SK-N-SH (cell line): ENCODE measurements at regions not wholly inside any gene's neighbourhood (a gene's known extent, or its start where the extent isn't known, plus 50 kb on each side); places are given as distances from the start of the nearest gene placed in this dataset.

Experiments used
- CTCF ChIA-PET: fragments of 300-600, 350-600 bp; formaldehyde crosslinking; extraction: SDS; loops from one replicate; lab custom pipeline; 2021; lab: Yijun Ruan, JAX
- POLR2A ChIA-PET: fragments of 350-600 bp; sonication (Branson Sonifier 250); formaldehyde crosslinking; extraction: SDS; loops from one replicate; lab custom pipeline; 2020; ENCODE audit warnings: antibody characterized with exemption, inconsistent platforms; lab: Yijun Ruan, JAX
- DNase-seq: peaks from one replicate; pipeline ENCODE4 v3.0.0; 2012
- H2AFZ ChIP-seq: fragments of 200-600 bp; sonication (generic); 2 replicates; pipeline ENCODE4 v1.8.1; 2016; ENCODE audit warnings: antibody characterized with exemption, mild to moderate bottlenecking, low read depth
- H3F3A ChIP-seq: fragments of 200-600 bp; sonication (generic); replicated peaks from 2 replicates; pipeline ENCODE3; 2016; ENCODE audit warnings: antibody characterized with exemption, mild to moderate bottlenecking; ENCODE audit not compliant: insufficient read depth
- H3K27ac ChIP-seq, 2 experiments: fragments of 200-500 bp in 1 of 2; fragments of 200-600 bp in 1 of 2; sonication (Bioruptor generic) in 1 of 2; sonication (generic), shearing (Covaris generic) in 1 of 2; 2 replicates each; pipeline versions ENCODE4 v1.5.1 to v1.6.1; 2014 to 2016; ENCODE audit warnings: low read depth in 2 of 2, inconsistent platforms in 1 of 2, low read length in 1 of 2, mild to moderate bottlenecking in 1 of 2, mixed read lengths in 1 of 2
- H3K27me3 ChIP-seq: fragments of 200-600 bp; sonication (generic), shearing (Covaris generic); 2 replicates; pipeline ENCODE4 v1.6.1; 2016; ENCODE audit warnings: mixed run types; ENCODE audit not compliant: insufficient read depth
- H3K36me3 ChIP-seq, 2 experiments: fragments of 200-500 bp in 1 of 2; fragments of 200-600 bp in 1 of 2; sonication (Bioruptor generic) in 1 of 2; sonication (generic) in 1 of 2; replicated peaks in 1 of 2; 2 replicates each; pipeline versions ENCODE3 to v1.5.1; 2014 to 2016; ENCODE audit warnings: low read length in 1 of 2, mild to moderate bottlenecking in 1 of 2; ENCODE audit not compliant: insufficient read depth in 2 of 2, control insufficient read depth in 1 of 2
- H3K4me1 ChIP-seq, 2 experiments: fragments of 200-500 bp in 1 of 2; fragments of 200-600 bp in 1 of 2; sonication (Bioruptor generic) in 1 of 2; sonication (generic), shearing (Covaris generic) in 1 of 2; 2 replicates each; pipeline versions ENCODE4 v1.5.1 to v1.6.1; 2014 to 2016; ENCODE audit warnings: low read depth in 1 of 2, low read length in 1 of 2, mixed run types in 1 of 2; ENCODE audit not compliant: insufficient read depth in 2 of 2, control insufficient read depth in 1 of 2
- H3K4me2 ChIP-seq: fragments of 200-600 bp; sonication (generic), shearing (Covaris generic); 2 replicates; pipeline ENCODE4 v1.6.1; 2017; ENCODE audit warnings: mixed run types
- H3K4me3 ChIP-seq, 2 experiments: fragments of 200-500 bp in 1 of 2; fragments of 200-600 bp in 1 of 2; sonication (Bioruptor generic) in 1 of 2; sonication (generic), shearing (Covaris generic) in 1 of 2; 2 replicates each; pipeline versions ENCODE4 v1.5.1 to v1.8.1; 2014 to 2016; ENCODE audit warnings: low read depth in 2 of 2, inconsistent platforms in 1 of 2, low read length in 1 of 2, mild to moderate bottlenecking in 1 of 2, mixed read lengths in 1 of 2, moderate library complexity in 1 of 2
- H3K79me2 ChIP-seq: fragments of 200-600 bp; sonication (generic); 2 replicates; pipeline ENCODE4 v1.8.1; 2017; ENCODE audit warnings: mild to moderate bottlenecking; ENCODE audit not compliant: insufficient read depth
- H3K9ac ChIP-seq: fragments of 200-600 bp; sonication (generic); 2 replicates; pipeline ENCODE4 v1.6.1; 2017; ENCODE audit warnings: mixed run types
- H3K9me2 ChIP-seq: fragments of 200-600 bp; sonication (generic); 2 replicates; pipeline ENCODE4 v1.6.1; 2017; ENCODE audit warnings: mixed run types
- H3K9me3 ChIP-seq: fragments of 200-600 bp; sonication (generic); 2 replicates; pipeline ENCODE4 v1.6.1; 2017; ENCODE audit warnings: mixed run types, mild to moderate bottlenecking, moderate library complexity
- H4K20me1 ChIP-seq: fragments of 200-600 bp; sonication (generic); 2 replicates; pipeline ENCODE4 v1.6.1; 2017; ENCODE audit warnings: mild to moderate bottlenecking, mixed run types; ENCODE audit not compliant: insufficient read depth
- CHD2 ChIP-seq: fragments of 150-350 bp; IDR thresholded peaks from 2 replicates; pipeline ENCODE4 v1.6.1; 2018; ENCODE audit warnings: low read length; ENCODE audit not compliant: partially characterized antibody
- EP300 ChIP-seq, 2 experiments: IDR thresholded peaks; 2 replicates each; pipeline versions ENCODE4 v1.4.0 to v1.6.1; 2012; ENCODE audit warnings: borderline replicate concordance in 1 of 2, low read depth in 1 of 2, low read length in 1 of 2
- FOXJ3 ChIP-seq: sonication (generic); formaldehyde crosslinking; IDR thresholded peaks from 2 replicates; pipeline ENCODE4 v1.5.1; 2020; ENCODE audit warnings: mild to moderate bottlenecking, missing genetic modification reagents
- GABPA ChIP-seq: IDR thresholded peaks from 2 replicates; pipeline ENCODE4 v1.4.0; 2012; ENCODE audit warnings: low read depth, mild to moderate bottlenecking
- GATA2 ChIP-seq: sonication (generic); formaldehyde crosslinking; IDR thresholded peaks from 2 replicates; pipeline ENCODE4 v1.5.0; 2020; ENCODE audit warnings: mild to moderate bottlenecking, missing genetic modification reagents
- MEF2A ChIP-seq: IDR thresholded peaks from 2 replicates; pipeline ENCODE4 v1.4.0; 2012; ENCODE audit warnings: low read depth, borderline replicate concordance
- MXI1 ChIP-seq: IDR thresholded peaks from 2 replicates; pipeline ENCODE4 v1.6.1; 2012; ENCODE audit warnings: mild to moderate bottlenecking, low read depth, low read length, improper control_type of control experiment
- NRF1 ChIP-seq: IDR thresholded peaks from 2 replicates; pipeline ENCODE4 v1.6.1; 2012; ENCODE audit warnings: low read depth, mild to moderate bottlenecking, low read length
- RAD21 ChIP-seq: IDR thresholded peaks from 2 replicates; pipeline ENCODE4 v1.6.1; 2012; ENCODE audit warnings: mild to moderate bottlenecking, low read length
- RCOR1 ChIP-seq: fragments of 150-350 bp; IDR thresholded peaks from 2 replicates; pipeline ENCODE4 v1.6.1; 2017; ENCODE audit warnings: antibody characterized with exemption, low read length
- SMC3 ChIP-seq: IDR thresholded peaks from 2 replicates; pipeline ENCODE4 v1.6.1; 2012; ENCODE audit warnings: low read depth, low read length, improper control_type of control experiment
- TAF1 ChIP-seq: IDR thresholded peaks from 2 replicates; pipeline ENCODE4 v1.6.1; 2012; ENCODE audit warnings: low read depth, mild to moderate bottlenecking, low read length, moderate library complexity, borderline replicate concordance
- TCF12 ChIP-seq: IDR thresholded peaks from 2 replicates; pipeline ENCODE4 v1.4.0; 2012
- YY1 ChIP-seq: IDR thresholded peaks from 2 replicates; pipeline ENCODE4 v1.4.0; 2012; ENCODE audit warnings: low read depth, mild to moderate bottlenecking
- WGBS: methylation state at CpG from one replicate; pipeline ENCODE4 v1.1.6; 2017; ENCODE audit warnings: low lambda C conversion rate; 5-methylcytosine and 5-hydroxymethylcytosine counted together
- TF ChIP-seq, protein P1 (sequence below): IDR thresholded peaks from 2 replicates; pipeline ENCODE4 v1.4.0; 2012; ENCODE audit warnings: low read depth

DNA sequence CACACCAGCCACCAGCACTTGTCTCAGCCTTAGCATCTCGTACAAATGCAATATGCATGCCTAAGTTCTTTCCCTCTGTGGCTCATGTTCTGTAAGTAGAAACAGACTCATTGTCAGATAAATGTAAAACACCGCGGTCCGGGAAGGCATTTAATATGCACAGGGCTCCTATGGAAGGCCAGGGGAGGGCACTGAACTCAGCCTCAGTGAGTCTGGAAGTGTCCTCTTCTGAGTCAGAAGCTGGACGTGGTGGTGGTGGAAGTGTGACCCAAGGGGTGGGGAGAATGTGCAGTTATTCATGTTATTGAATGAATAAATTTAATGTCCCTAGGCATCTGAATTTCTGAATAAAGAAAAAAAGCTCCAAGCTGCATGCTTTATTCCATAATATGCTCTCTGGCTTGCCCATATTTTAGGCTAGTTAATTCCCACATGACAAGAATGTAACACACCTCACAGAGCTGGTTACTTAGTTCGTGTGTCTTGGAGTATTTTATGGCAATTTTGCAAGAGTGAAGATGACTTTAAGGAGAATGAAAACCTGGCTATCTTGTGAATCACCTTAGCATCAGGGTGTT, 193.1 kb upstream of the GATB start:
- DNase-seq: no peak
- WGBS: 43% methylated on average over 6 of the region's 6 CpGs
- Histone ChIP-seq H3K36me3 (no peaks in the 10 kb centered on the region), H3F3A (no peaks in the 10 kb centered on the region), H3K9ac (no peak overlapping the region), H3K9me2 (no peaks in the 10 kb centered on the region), H3K27me3 (no peaks in the 10 kb centered on the region), H4K20me1 (no peaks in the 10 kb centered on the region), H3K79me2 (no peaks in the 10 kb centered on the region), H2AFZ (no peak overlapping the region), H3K27ac (no peak overlapping the region), H3K4me3 (no peak overlapping the region), H3K4me1 (peaks cover 0 to 2% of the 10 kb centered on the region in 2 experiments; a peak in 1 of 4 replicates), H3K4me2 (no peak overlapping the region), H3K9me3 (no peaks in the 10 kb centered on the region)
- POLR2A ChIA-PET: no interaction called here
- CTCF ChIA-PET: no interaction called here
- no peak for TF ChIP-seq YY1
- TF ChIP-seq, protein P1, sequence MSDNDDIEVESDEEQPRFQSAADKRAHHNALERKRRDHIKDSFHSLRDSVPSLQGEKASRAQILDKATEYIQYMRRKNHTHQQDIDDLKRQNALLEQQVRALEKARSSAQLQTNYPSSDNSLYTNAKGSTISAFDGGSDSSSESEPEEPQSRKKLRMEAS: no peak
- no peak for TF ChIP-seq GATA2
- TF ChIP-seq TAF1: no peak
- no peak for TF ChIP-seq TCF12
- TF ChIP-seq NRF1: no peak

DNA sequence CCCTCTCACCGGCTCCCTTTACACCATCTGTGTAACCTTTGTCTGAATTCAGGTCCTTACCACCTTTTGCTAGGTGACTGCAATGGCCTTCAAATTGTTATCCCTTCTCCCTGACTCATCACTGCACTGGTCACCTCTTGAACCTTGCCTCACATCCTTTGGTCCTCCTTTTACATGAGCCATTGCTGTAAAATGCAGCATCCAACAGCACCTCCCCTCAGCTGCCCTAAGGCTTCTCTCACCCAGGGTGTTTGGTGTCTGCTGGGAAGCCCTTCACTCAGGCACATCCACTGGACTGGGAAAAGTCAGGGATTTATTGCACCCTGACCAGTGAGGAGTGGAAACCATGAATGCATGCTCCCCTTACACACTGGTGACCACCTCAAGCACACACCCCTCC, 192.5 kb upstream of the GATB start:
- 59% methylated on average over 1 of the region's 1 CpG for WGBS
- Histone ChIP-seq H3K4me3 (no peak overlapping the region), H3K9me2 (no peaks in the 10 kb centered on the region), H3K4me2 (no peak overlapping the region), H3K79me2 (no peaks in the 10 kb centered on the region), H3K9me3 (no peaks in the 10 kb centered on the region), H3K4me1 (peaks cover 0 to 2% of the 10 kb centered on the region in 2 experiments; a peak in 1 of 4 replicates)
- CTCF ChIA-PET: no interaction called here
- no peak for DNase-seq
- TF ChIP-seq GABPA: no peak
- no peak for TF ChIP-seq EP300 (IDR thresholded peaks at IDR 0.05; ENCODE audit: borderline replicate concordance in 1 of 2, low read depth in 1 of 2, low read length in 1 of 2)
- TF ChIP-seq, all 33 proteins: peak for 0
- H3K9ac ChIP-seq: no peak overlapping the region
- H3F3A ChIP-seq: no peaks in the 10 kb centered on the region
- H3K27me3 ChIP-seq: no peaks in the 10 kb centered on the region
- no peaks in the 10 kb centered on the region for H4K20me1 ChIP-seq
- H3K27ac ChIP-seq: no peak overlapping the region
- no peaks in the 10 kb centered on the region for H3K36me3 ChIP-seq
- H2AFZ ChIP-seq: no peak overlapping the region
- POLR2A ChIA-PET: no interaction called here

DNA sequence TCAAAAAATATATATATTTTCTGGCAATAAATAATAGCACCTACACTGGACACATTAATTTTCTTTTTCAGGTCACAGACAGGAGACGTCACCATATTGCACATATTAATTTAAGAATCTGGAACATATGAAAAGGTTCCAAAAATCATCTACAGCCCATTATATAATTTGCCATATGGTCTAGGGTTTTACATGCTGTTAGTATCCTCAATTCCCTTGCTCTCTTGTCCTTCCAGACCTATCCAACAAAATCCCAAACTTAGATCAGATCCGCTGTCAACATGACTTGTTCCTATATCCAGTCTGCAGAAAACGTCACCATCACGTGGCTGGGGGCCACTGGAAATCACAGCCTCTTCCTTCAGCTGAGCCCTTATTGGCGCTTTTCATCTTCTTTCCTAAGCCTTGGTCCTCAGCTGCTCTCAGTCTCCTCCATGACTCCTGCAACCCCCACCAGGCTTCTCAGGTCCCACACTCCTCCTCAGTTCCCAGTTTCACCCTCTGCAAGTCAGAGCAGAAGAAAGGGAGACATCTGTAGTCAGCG, 192.0 kb upstream of the GATB start:
- POLR2A ChIA-PET: no interaction called here
- H3K27ac ChIP-seq: no peak overlapping the region

More for the DNA sequence above, 192.0 kb upstream of the GATB start:
- Histone ChIP-seq H2AFZ (no peak overlapping the region), H3K4me1 (peaks cover 0 to 2% of the 10 kb centered on the region in 2 experiments; a peak in 1 of 4 replicates), H3K9ac (no peak overlapping the region), H3K4me3 (no peak overlapping the region), H3F3A (no peaks in the 10 kb centered on the region), H3K9me2 (no peaks in the 10 kb centered on the region), H3K36me3 (no peaks in the 10 kb centered on the region), H4K20me1 (no peaks in the 10 kb centered on the region), H3K27me3 (no peaks in the 10 kb centered on the region), H3K79me2 (no peaks in the 10 kb centered on the region), H3K4me2 (no peak overlapping the region), H3K9me3 (no peaks in the 10 kb centered on the region)
- 43% methylated on average over 6 of the region's 6 CpGs for WGBS
- TF ChIP-seq NRF1 (no peak), MXI1 (no peak), RAD21 (no peak), MEF2A (no peak), EP300 (IDR thresholded peaks at IDR 0.05; ENCODE audit: borderline replicate concordance in 1 of 2, low read depth in 1 of 2, low read length in 1 of 2) (no peak), FOXJ3 (CRISPR knock-in tag) (no peak), SMC3 (no peak), CHD2 (no peak), RCOR1 (no peak)
- DNase-seq: no peak
- CTCF ChIA-PET: interaction anchor here (1.1 kb wide), 1 partner anchor 30 kb away, joined by 3 read pairs; no protein-coding TSS in a partner anchor
